ENCODE measurements at regions not wholly inside any gene's neighbourhood (a gene's known extent, or its start where the extent isn't known, plus 50 kb on each side); places are given as distances from the start of the nearest gene placed in this dataset.

DNA sequence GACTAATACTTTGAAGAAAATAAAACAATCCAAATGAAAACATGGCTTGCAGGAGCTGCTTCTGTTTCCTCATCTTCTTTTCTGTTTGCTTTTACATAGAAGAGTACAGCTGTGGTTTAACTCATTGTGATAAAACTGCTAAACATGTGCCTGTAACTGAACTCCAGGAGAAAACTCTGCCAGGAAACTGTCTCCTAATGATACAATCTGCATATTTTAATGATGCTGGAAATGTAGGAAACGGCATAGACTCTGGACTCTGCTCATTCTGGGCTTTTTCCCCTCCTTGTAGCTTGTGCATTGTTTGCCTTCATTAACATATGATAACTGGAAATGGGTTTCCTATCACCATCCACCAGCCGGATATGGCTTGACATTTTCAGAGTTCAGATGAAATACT is 813.3 kb upstream of the WWC1 start:
- ATAC-seq = no peak
- TF ChIP-seq GLIS3 (CRISPR knock-in tag; IDR thresholded peaks at IDR 0.05) = no peak
- TF ChIP-seq CREB5 (CRISPR knock-in tag; IDR thresholded peaks at IDR 0.05; ENCODE audit: low read depth) = no peak
- TF ChIP-seq CSDC2 (CRISPR knock-in tag; IDR thresholded peaks at IDR 0.05) = no peak
- TF ChIP-seq POU6F1 (CRISPR knock-in tag; IDR thresholded peaks at IDR 0.05; ENCODE audit: borderline replicate concordance, low read depth) = no peak
- no peak for TF ChIP-seq PPARA (CRISPR knock-in tag; IDR thresholded peaks at IDR 0.05; ENCODE audit: borderline replicate concordance)
- no peak for TF ChIP-seq ZNF8 (CRISPR knock-in tag; IDR thresholded peaks at IDR 0.05)
- TF ChIP-seq ESRRG (CRISPR knock-in tag; IDR thresholded peaks at IDR 0.05) = no peak
- no peak for TF ChIP-seq ZFP30 (CRISPR knock-in tag; IDR thresholded peaks at IDR 0.05)
- no peak for TF ChIP-seq ZC3H10 (CRISPR knock-in tag; IDR thresholded peaks at IDR 0.05)
- no peak for TF ChIP-seq ZNF565 (CRISPR knock-in tag; conservative IDR thresholded peaks at IDR 0.05; ENCODE audit: low read depth)
- TF ChIP-seq, protein P1, sequence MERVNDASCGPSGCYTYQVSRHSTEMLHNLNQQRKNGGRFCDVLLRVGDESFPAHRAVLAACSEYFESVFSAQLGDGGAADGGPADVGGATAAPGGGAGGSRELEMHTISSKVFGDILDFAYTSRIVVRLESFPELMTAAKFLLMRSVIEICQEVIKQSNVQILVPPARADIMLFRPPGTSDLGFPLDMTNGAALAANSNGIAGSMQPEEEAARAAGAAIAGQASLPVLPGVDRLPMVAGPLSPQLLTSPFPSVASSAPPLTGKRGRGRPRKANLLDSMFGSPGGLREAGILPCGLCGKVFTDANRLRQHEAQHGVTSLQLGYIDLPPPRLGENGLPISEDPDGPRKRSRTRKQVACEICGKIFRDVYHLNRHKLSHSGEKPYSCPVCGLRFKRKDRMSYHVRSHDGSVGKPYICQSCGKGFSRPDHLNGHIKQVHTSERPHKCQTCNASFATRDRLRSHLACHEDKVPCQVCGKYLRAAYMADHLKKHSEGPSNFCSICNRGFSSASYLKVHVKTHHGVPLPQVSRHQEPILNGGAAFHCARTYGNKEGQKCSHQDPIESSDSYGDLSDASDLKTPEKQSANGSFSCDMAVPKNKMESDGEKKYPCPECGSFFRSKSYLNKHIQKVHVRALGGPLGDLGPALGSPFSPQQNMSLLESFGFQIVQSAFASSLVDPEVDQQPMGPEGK (CRISPR knock-in tag; IDR thresholded peaks at IDR 0.05; ENCODE audit: borderline replicate concordance) = no peak
- TF ChIP-seq RARB (CRISPR knock-in tag; IDR thresholded peaks at IDR 0.05) = no peak
- TF ChIP-seq BACH2 (CRISPR knock-in tag; IDR thresholded peaks at IDR 0.05; ENCODE audit: borderline replicate concordance) = no peak
- no peak for TF ChIP-seq TCF4 (CRISPR knock-in tag; IDR thresholded peaks at IDR 0.05; ENCODE audit: borderline replicate concordance)
- TF ChIP-seq OSR1 (CRISPR knock-in tag; IDR thresholded peaks at IDR 0.05) = no peak
- no peak for TF ChIP-seq ZFP3 (CRISPR knock-in tag; IDR thresholded peaks at IDR 0.05)
- no peak for TF ChIP-seq ISL1 (CRISPR knock-in tag; IDR thresholded peaks at IDR 0.05)
- no peak for TF ChIP-seq ZNF70 (CRISPR knock-in tag; IDR thresholded peaks at IDR 0.05)

DNA sequence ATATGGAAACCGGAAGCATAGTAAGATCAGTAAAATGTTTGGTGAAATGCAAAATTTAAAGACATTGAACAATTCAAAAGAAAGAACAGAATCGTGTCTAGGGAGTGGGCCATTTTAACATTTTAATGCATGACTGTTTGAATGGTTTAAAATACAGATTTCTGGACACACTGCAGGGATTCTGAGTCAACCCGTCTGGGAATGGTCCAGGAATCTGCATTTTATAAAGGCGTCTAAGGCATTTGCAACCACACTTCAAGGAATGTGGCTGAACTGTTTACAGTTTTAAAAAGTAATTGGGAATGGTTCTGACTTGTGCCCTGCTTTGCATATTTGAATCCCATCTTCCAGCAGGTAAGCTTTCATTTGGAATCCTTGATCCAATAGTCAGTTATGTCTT is 811.7 kb upstream of the WWC1 start:
- TF ChIP-seq ZFP3 (CRISPR knock-in tag; IDR thresholded peaks at IDR 0.05) (no peak), ZNF8 (CRISPR knock-in tag; IDR thresholded peaks at IDR 0.05) (no peak), PPARA (CRISPR knock-in tag; IDR thresholded peaks at IDR 0.05; ENCODE audit: borderline replicate concordance) (no peak)
- TF ChIP-seq, protein P2, sequence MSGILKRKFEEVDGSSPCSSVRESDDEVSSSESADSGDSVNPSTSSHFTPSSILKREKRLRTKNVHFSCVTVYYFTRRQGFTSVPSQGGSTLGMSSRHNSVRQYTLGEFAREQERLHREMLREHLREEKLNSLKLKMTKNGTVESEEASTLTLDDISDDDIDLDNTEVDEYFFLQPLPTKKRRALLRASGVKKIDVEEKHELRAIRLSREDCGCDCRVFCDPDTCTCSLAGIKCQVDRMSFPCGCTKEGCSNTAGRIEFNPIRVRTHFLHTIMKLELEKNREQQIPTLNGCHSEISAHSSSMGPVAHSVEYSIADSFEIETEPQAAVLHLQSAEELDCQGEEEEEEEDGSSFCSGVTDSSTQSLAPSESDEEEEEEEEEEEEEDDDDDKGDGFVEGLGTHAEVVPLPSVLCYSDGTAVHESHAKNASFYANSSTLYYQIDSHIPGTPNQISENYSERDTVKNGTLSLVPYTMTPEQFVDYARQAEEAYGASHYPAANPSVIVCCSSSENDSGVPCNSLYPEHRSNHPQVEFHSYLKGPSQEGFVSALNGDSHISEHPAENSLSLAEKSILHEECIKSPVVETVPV (CRISPR knock-in tag; IDR thresholded peaks at IDR 0.05) = no peak
- ATAC-seq = no peak

GRCh38 chr5:167481345-167481744 is 810.1 kb upstream of the WWC1 start:
- no peak for ATAC-seq
- TF ChIP-seq ARNTL (CRISPR knock-in tag; IDR thresholded peaks at IDR 0.05; ENCODE audit: borderline replicate concordance, low read depth) (no peak), ZC3H10 (CRISPR knock-in tag; IDR thresholded peaks at IDR 0.05) (no peak)
- TF ChIP-seq, protein P1 (CRISPR knock-in tag; IDR thresholded peaks at IDR 0.05; ENCODE audit: borderline replicate concordance) = no peak

DNA sequence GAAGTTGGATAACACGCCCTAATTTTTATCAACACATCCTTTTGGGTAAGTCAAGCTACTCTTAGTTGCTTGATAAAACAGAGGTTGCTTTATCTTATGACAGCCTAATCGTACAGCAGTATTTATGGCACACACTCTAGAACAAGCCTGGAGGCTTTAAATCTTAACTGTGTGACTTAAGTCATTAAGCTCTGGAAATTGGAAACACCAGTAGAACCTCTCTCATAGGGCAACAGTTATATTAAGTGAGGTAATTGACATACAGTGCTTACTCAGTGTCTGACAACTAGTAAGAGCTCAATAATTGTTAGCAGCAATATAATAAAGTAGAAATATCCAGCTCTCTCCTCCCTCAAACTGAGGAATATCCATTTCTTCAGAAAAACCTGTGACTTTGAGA is 808.9 kb upstream of the WWC1 start:
- TF ChIP-seq ZNF565 (CRISPR knock-in tag; conservative IDR thresholded peaks at IDR 0.05; ENCODE audit: low read depth) = no peak
- no peak for TF ChIP-seq ZNF8 (CRISPR knock-in tag; IDR thresholded peaks at IDR 0.05)
- no peak for TF ChIP-seq ZC3H10 (CRISPR knock-in tag; IDR thresholded peaks at IDR 0.05)
- no peak for TF ChIP-seq CREB5 (CRISPR knock-in tag; IDR thresholded peaks at IDR 0.05; ENCODE audit: low read depth)
- no peak for TF ChIP-seq POU6F1 (CRISPR knock-in tag; IDR thresholded peaks at IDR 0.05; ENCODE audit: borderline replicate concordance, low read depth)
- no peak for TF ChIP-seq TSHZ2 (CRISPR knock-in tag; IDR thresholded peaks at IDR 0.05)
- no peak for TF ChIP-seq ESRRG (CRISPR knock-in tag; IDR thresholded peaks at IDR 0.05)
- no peak for TF ChIP-seq OSR1 (CRISPR knock-in tag; IDR thresholded peaks at IDR 0.05)
- TF ChIP-seq ZNF70 (CRISPR knock-in tag; IDR thresholded peaks at IDR 0.05) = no peak

More for the DNA sequence above, 808.9 kb upstream of the WWC1 start:
- no peak for ATAC-seq

Data from SK-N-SH treated with all-trans-retinoic acid at 6 μM for 48 hours (cell line).